H1 (cell line): ENCODE measurements at regions not wholly inside any gene's neighbourhood (a gene's known extent, or its start where the extent isn't known, plus 50 kb on each side); places are given as distances from the start of the nearest gene placed in this dataset.

Experiments
- CTCF ChIA-PET: fragments of 300-600 bp; sonication (Branson Sonifier 250); formaldehyde crosslinking; loops from one replicate; lab custom pipeline; 2021; ENCODE audit not compliant: partially characterized antibody; lab: Charles Lee
- POLR2A ChIA-PET: fragments of 300-600 bp; sonication (Branson Sonifier 250); formaldehyde crosslinking; loops from one replicate; lab custom pipeline; 2021; ENCODE audit warnings: inconsistent platforms; ENCODE audit not compliant: partially characterized antibody; lab: Charles Lee
- DNase-seq, 2 experiments: peaks; one replicate each; pipeline versions ENCODE4 v3.0.0 to v3.0.0-alpha.2; 2010 to 2022; ENCODE audit warnings: low spot score in 2 of 2, low read depth in 1 of 2, mixed read lengths in 1 of 2
- FAIRE-seq: peaks from 2 replicates; lab custom pipeline; 2011; peaks lifted over from hg19 to GRCh38; lab: Jason Lieb, UNC
- H2AFZ ChIP-seq: 2 replicates; pipeline ENCODE4 v1.8.1; 2012; ENCODE audit warnings: low read length, inconsistent platforms
- H2AK5ac ChIP-seq: 2 replicates; pipeline ENCODE4 v1.6.1; 2013; ENCODE audit warnings: low read depth, low read length
- H2BK120ac ChIP-seq: replicated peaks from 2 replicates; pipeline ENCODE3; 2013; ENCODE audit warnings: low read depth, low read length, inconsistent platforms
- H2BK12ac ChIP-seq: 2 replicates; pipeline ENCODE4 v1.6.1; 2013; ENCODE audit warnings: low read depth, low read length
- H2BK15ac ChIP-seq: 2 replicates; pipeline ENCODE4 v1.6.1; 2013; ENCODE audit warnings: low read length
- H2BK20ac ChIP-seq: 2 replicates; pipeline ENCODE4 v1.6.1; 2013; ENCODE audit warnings: low read length
- H2BK5ac ChIP-seq: 2 replicates; pipeline ENCODE4 v1.6.1; 2013; ENCODE audit warnings: low read depth, low read length
- H3K14ac ChIP-seq: 2 replicates; pipeline ENCODE4 v1.6.1; 2013; ENCODE audit warnings: inconsistent platforms; ENCODE audit not compliant: insufficient read length
- H3K18ac ChIP-seq: 2 replicates; pipeline ENCODE4 v1.6.1; 2013; ENCODE audit warnings: low read length; ENCODE audit errors: extremely low read depth
- H3K23ac ChIP-seq: 2 replicates; pipeline ENCODE4 v1.6.1; 2013; ENCODE audit warnings: inconsistent platforms; ENCODE audit not compliant: insufficient read length
- H3K23me2 ChIP-seq: 2 replicates; pipeline ENCODE4 v1.6.1; 2013; ENCODE audit warnings: low read depth, low read length
- H3K27ac ChIP-seq: 2 replicates; pipeline ENCODE4 v1.6.1; 2011; ENCODE audit warnings: low read depth, low read length, inconsistent platforms
- H3K27me3 ChIP-seq, 4 experiments: replicated peaks in 1 of 4; 1 replicate in 1 of 4; 2 replicates in 3 of 4; pipeline versions ENCODE4 v1.6.1 to v1.8.1; 2011 to 2013; ENCODE audit warnings: low read length in 3 of 4, mild to moderate bottlenecking in 3 of 4, inconsistent platforms in 2 of 4, mixed read lengths in 2 of 4, moderate library complexity in 1 of 4; ENCODE audit not compliant: control insufficient read depth in 3 of 4, insufficient read depth in 3 of 4; ENCODE audit errors: extremely low read depth in 1 of 4
- H3K36me3 ChIP-seq, 4 experiments: 2 replicates each; pipeline versions ENCODE4 v1.6.1 to v1.8.1; 2011 to 2013; ENCODE audit warnings: mild to moderate bottlenecking in 4 of 4, low read length in 3 of 4, moderate library complexity in 2 of 4, control low read depth in 1 of 4, inconsistent platforms in 1 of 4; ENCODE audit not compliant: insufficient read depth in 4 of 4, control insufficient read depth in 2 of 4
- H3K4ac ChIP-seq: replicated peaks from 2 replicates; pipeline ENCODE3; 2013; ENCODE audit warnings: low read length, low read depth, mixed read lengths, inconsistent platforms; ENCODE audit not compliant: insufficient read length
- H3K4me1 ChIP-seq, 4 experiments: replicated peaks in 1 of 4; 1 replicate in 1 of 4; 2 replicates in 3 of 4; pipeline versions ENCODE4 v1.6.1 to v1.8.1; 2011 to 2013; ENCODE audit warnings: low read length in 3 of 4, inconsistent platforms in 2 of 4, mixed read lengths in 1 of 4; ENCODE audit not compliant: insufficient read depth in 4 of 4, control insufficient read depth in 3 of 4
- H3K4me2 ChIP-seq, 2 experiments: 2 replicates each; pipeline versions ENCODE4 v1.6.1 to v1.8.1; 2011 to 2013; ENCODE audit warnings: low read depth in 2 of 2, low read length in 2 of 2, control low read depth in 1 of 2, inconsistent platforms in 1 of 2, mild to moderate bottlenecking in 1 of 2; ENCODE audit not compliant: insufficient read depth in 1 of 2
- H3K4me3 ChIP-seq, 4 experiments: fragments of 200-600, 300-600 bp in 1 of 4; sonication (generic), shearing (Covaris generic), sonication (Bioruptor Twin) in 1 of 4; 2 replicates each; pipeline versions ENCODE4 v1.5.1 to v1.8.1; 2011 to 2016; ENCODE audit warnings: low read length in 4 of 4, low read depth in 3 of 4, control low read depth in 2 of 4, inconsistent platforms in 2 of 4, mild to moderate bottlenecking in 2 of 4, mixed read lengths in 1 of 4, moderate library complexity in 1 of 4; ENCODE audit not compliant: insufficient read depth in 2 of 4; ENCODE audit errors: extremely low read depth in 1 of 4
- H3K56ac ChIP-seq: replicated peaks from 2 replicates; pipeline ENCODE3; 2013; ENCODE audit warnings: low read depth, mild to moderate bottlenecking, mixed read lengths, low read length, inconsistent platforms; ENCODE audit not compliant: insufficient read length
- H3K79me1 ChIP-seq: 2 replicates; pipeline ENCODE4 v1.6.1; 2013; ENCODE audit warnings: low read depth, low read length, control low read depth
- H3K79me2 ChIP-seq, 2 experiments: 2 replicates each; pipeline versions ENCODE4 v1.6.1 to v1.8.1; 2012 to 2013; ENCODE audit warnings: low read length in 2 of 2, mild to moderate bottlenecking in 2 of 2, inconsistent platforms in 1 of 2; ENCODE audit not compliant: insufficient read depth in 2 of 2, control insufficient read depth in 1 of 2
- H3K9ac ChIP-seq, 4 experiments: replicated peaks in 1 of 4; 1 replicate in 1 of 4; 2 replicates in 3 of 4; pipeline versions ENCODE4 v1.6.1 to v1.8.1; 2011 to 2013; ENCODE audit warnings: low read depth in 3 of 4, low read length in 3 of 4, control low read depth in 2 of 4, mild to moderate bottlenecking in 2 of 4, moderate library complexity in 2 of 4, inconsistent platforms in 1 of 4; ENCODE audit errors: extremely low read depth in 1 of 4
- H3K9me3 ChIP-seq, 2 experiments: 2 replicates each; pipeline versions ENCODE4 v1.6.1 to v1.8.1; 2012 to 2013; ENCODE audit warnings: mild to moderate bottlenecking in 2 of 2, moderate library complexity in 2 of 2, control low read depth in 1 of 2, inconsistent platforms in 1 of 2, low read depth in 1 of 2, low read length in 1 of 2, mixed read lengths in 1 of 2; ENCODE audit not compliant: insufficient read depth in 2 of 2
- H4K20me1 ChIP-seq, 2 experiments: replicated peaks in 1 of 2; 2 replicates each; pipeline versions ENCODE3 to v1.8.1; 2011 to 2013; ENCODE audit warnings: inconsistent platforms in 2 of 2, low read length in 2 of 2, mild to moderate bottlenecking in 1 of 2; ENCODE audit not compliant: insufficient read depth in 2 of 2, control insufficient read depth in 1 of 2
- H4K5ac ChIP-seq: 2 replicates; pipeline ENCODE4 v1.6.1; 2013; ENCODE audit warnings: low read length, low read depth, mixed read lengths, inconsistent platforms; ENCODE audit not compliant: insufficient read length
- H4K8ac ChIP-seq: 2 replicates; pipeline ENCODE4 v1.8.0; 2013; ENCODE audit warnings: mild to moderate bottlenecking, moderate library complexity, low read length, inconsistent platforms; ENCODE audit not compliant: insufficient read depth; ENCODE audit errors: extremely low read depth
- H4K91ac ChIP-seq: replicated peaks from 2 replicates; pipeline ENCODE3; 2013; ENCODE audit warnings: low read length, mixed read lengths, inconsistent platforms; ENCODE audit not compliant: insufficient read length
- BACH1 ChIP-seq: IDR thresholded peaks from 2 replicates; pipeline ENCODE4 v1.6.1; 2012; ENCODE audit warnings: low read length, improper control_type of control experiment
- CBX5 ChIP-seq: fragments of 300-800, 300-1000 bp; sonication (generic); IDR thresholded peaks from 2 replicates; pipeline ENCODE4 v1.7.1; 2016; ENCODE audit warnings: antibody characterized with exemption, low read length, low read depth
- GABPA ChIP-seq: IDR thresholded peaks from 2 replicates; pipeline ENCODE4 v1.6.1; 2011; ENCODE audit warnings: mild to moderate bottlenecking, low read length, moderate library complexity, borderline replicate concordance; ENCODE audit not compliant: insufficient read depth
- JUND ChIP-seq: IDR thresholded peaks from 2 replicates; pipeline ENCODE4 v1.6.1; 2011; ENCODE audit warnings: mild to moderate bottlenecking, improper control_type of control experiment, low read length
- RBBP5 ChIP-seq: IDR thresholded peaks from 2 replicates; pipeline ENCODE4 v1.7.1; 2012; ENCODE audit warnings: low read depth, mild to moderate bottlenecking, inconsistent platforms, low read length, moderate library complexity, borderline replicate concordance
- SAP30 ChIP-seq: fragments of 300-600 bp; sonication (generic); IDR thresholded peaks from 2 replicates; pipeline ENCODE4 v1.7.1; 2012; ENCODE audit warnings: low read length, moderate library complexity, mild to moderate bottlenecking, inconsistent platforms; ENCODE audit not compliant: insufficient read depth, insufficient replicate concordance
- SRF ChIP-seq: IDR thresholded peaks from 2 replicates; pipeline ENCODE4 v1.6.1; 2011; ENCODE audit warnings: mild to moderate bottlenecking, low read depth, low read length, moderate library complexity
- TAF1 ChIP-seq: IDR thresholded peaks from 2 replicates; pipeline ENCODE4 v1.6.1; 2011; ENCODE audit warnings: mild to moderate bottlenecking, low read depth, low read length
- WGBS, 2 experiments: shearing (Covaris generic) in 1 of 2; methylation state at CpG; one replicate each; pipeline versions ENCODE4 v1.1.6 to v1.1.7; 2013 to 2015; ENCODE audit warnings: low lambda C conversion rate in 2 of 2, mixed read lengths in 2 of 2, inconsistent platforms in 1 of 2, low coverage in 1 of 2, missing lambda C conversion rate in 1 of 2; ENCODE audit not compliant: insufficient replicate concordance in 2 of 2, insufficient coverage in 1 of 2, insufficient read length in 1 of 2; ENCODE audit errors: extremely low coverage in 1 of 2, missing lambda C conversion rate in 1 of 2; 5-methylcytosine and 5-hydroxymethylcytosine counted together

DNA sequence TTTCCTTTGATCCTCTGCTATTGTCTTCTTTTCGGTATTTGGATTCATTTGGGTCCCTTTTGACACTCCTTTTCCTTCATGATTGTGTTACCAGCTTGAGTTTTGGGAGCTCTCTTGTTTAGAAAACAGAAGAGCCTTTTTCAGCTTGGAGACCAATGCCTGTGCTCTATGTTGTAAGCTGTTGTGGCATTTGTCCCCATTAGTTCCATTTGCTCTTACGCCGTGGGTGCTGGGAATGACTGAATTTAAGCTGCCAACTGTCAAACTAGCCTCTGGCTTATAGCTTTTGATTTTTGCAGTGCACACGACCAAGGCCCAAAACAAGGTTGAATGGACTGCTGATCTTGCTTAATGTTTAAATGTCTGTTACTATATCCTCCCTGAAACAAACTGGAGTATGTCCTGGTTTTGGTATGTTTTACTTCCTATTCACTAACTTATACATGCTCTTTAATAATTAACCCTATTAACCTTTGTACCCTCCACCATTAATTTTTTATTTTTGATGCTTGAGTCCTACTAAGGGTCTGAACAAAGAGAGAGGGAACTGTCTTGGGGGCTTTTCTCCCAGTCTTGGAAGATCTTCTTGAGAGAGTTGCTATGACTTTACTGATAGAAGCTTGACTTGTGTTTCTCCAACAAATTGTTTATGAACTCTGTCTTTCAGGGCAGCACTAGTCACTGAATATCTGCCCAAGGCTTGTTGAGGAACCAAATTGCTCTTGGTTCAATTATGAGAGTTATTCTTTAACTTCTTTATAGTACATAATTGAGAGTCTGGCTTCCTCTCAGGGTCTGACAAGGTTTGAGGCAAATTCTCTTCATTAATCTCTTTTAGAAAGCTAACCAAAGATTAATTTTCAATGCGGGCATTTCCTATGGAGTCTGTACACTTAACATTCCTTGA is 100.3 kb upstream of the SIRPG start:
- H3K4me2 ChIP-seq = no peak overlapping the region
- POLR2A ChIA-PET = interaction anchor here (1.3 kb wide), 1 partner anchor 9 kb away, joined by 4 read pairs; no protein-coding TSS in a partner anchor
- H3K18ac ChIP-seq = no peak overlapping the region
- H4K5ac ChIP-seq = no peak overlapping the region
- FAIRE-seq (no peak), DNase-seq (no peak)
- H3K4ac ChIP-seq = no peak overlapping the region
- H3K9ac ChIP-seq = no peak overlapping the region
- no peak overlapping the region for H2BK15ac ChIP-seq
- H3K27ac ChIP-seq = no peak overlapping the region
- H2AK5ac ChIP-seq = no peak overlapping the region
- no peak overlapping the region for H3K23ac ChIP-seq
- H2BK20ac ChIP-seq = no peak overlapping the region
- no peak overlapping the region for H2BK120ac ChIP-seq
- no peaks in the 10 kb centered on the region for H3K23me2 ChIP-seq
- no peak overlapping the region for H2BK5ac ChIP-seq
- H4K20me1 ChIP-seq = no peaks in the 10 kb centered on the region
- no peaks in the 10 kb centered on the region for H3K79me2 ChIP-seq
- H3K4me1 ChIP-seq = peaks cover 0 to 3% (median 0%) of the 10 kb centered on the region in 4 experiments; a peak in 1 of 7 replicates
- no peak overlapping the region for H4K8ac ChIP-seq
- H3K79me1 ChIP-seq = no peaks in the 10 kb centered on the region
- no peaks in the 10 kb centered on the region for H3K27me3 ChIP-seq
- H3K14ac ChIP-seq = no peak overlapping the region
- no peak overlapping the region for H3K4me3 ChIP-seq
- H3K36me3 ChIP-seq = no peaks in the 10 kb centered on the region
- H2BK12ac ChIP-seq = no peak overlapping the region
- H4K91ac ChIP-seq = no peak overlapping the region
- H3K56ac ChIP-seq = no peak overlapping the region
- H3K9me3 ChIP-seq = no peaks in the 10 kb centered on the region
- no peak overlapping the region for H2AFZ ChIP-seq
- 83% methylated on average over 5 of the region's 5 CpGs; no CpG with 5 or more reads in 1 of the 2 experiments for WGBS, 2 experiments
- TF ChIP-seq TAF1 (no peak), JUND (no peak), CBX5 (no peak), GABPA (no peak), SAP30 (no peak), RBBP5 (no peak), SRF (no peak), BACH1 (no peak)
- CTCF ChIA-PET = interaction anchor here (0.6 to 2.1 kb wide), 4 partner anchors 19 to 208 kb away, joined by 3 to 6 read pairs (median 3); no protein-coding TSS in a partner anchor
